AG10803 (cell line): ENCODE measurements at regions not wholly inside any gene's neighbourhood (a gene's known extent, or its start where the extent isn't known, plus 50 kb on each side); places are given as distances from the start of the nearest gene placed in this dataset.
A peak's percentile ranks its signal among the peaks of the same experiment; 100 is the strongest.

Experiments used
- DNase-seq: peaks from one replicate; pipeline ENCODE4 v3.0.0; 2010; ENCODE audit warnings: low read depth
- H3K4me3 ChIP-seq: 2 replicates; pipeline ENCODE4 v1.5.1; 2011; ENCODE audit warnings: mild to moderate bottlenecking, low read length, control low read depth
- CTCF ChIP-seq: conservative IDR thresholded peaks from 2 replicates; pipeline ENCODE4 v1.5.1; 2011; ENCODE audit warnings: mild to moderate bottlenecking, low read length, control low read depth, inconsistent platforms

- no peak overlapping the region for H3K4me3 ChIP-seq
Observed at GRCh38 chr19:30878495-30878894, 470.7 kb downstream of the TSHZ3 start.

GRCh38 chr19:30877661-30878113, 471.5 kb downstream of the TSHZ3 start:
- no peak for TF ChIP-seq CTCF
- no peak for DNase-seq
- no peak overlapping the region for H3K4me3 ChIP-seq

More at GRCh38 chr19:30878495-30878894, 470.7 kb downstream of the TSHZ3 start:
- no peak for TF ChIP-seq CTCF
- no peak for DNase-seq

GRCh38 chr19:30873691-30874090, 475.5 kb downstream of the TSHZ3 start:
- no peak for DNase-seq
- no peak for TF ChIP-seq CTCF
- no peak overlapping the region for H3K4me3 ChIP-seq

- no peak for DNase-seq
- TF ChIP-seq CTCF: no peak
- no peak overlapping the region for H3K4me3 ChIP-seq
Observed at GRCh38 chr19:30873003-30873402, 476.2 kb downstream of the TSHZ3 start.

GRCh38 chr19:30871979-30872378, 477.3 kb downstream of the TSHZ3 start:
- no peak for TF ChIP-seq CTCF
- no peak overlapping the region for H3K4me3 ChIP-seq
- no peak for DNase-seq

- peak; percentile 9 for DNase-seq
- no peak for TF ChIP-seq CTCF
- H3K4me3 ChIP-seq: no peak overlapping the region
Observed at GRCh38 chr19:30870876-30871275, 478.4 kb downstream of the TSHZ3 start.

GRCh38 chr19:30865511-30865910, 483.7 kb downstream of the TSHZ3 start:
- H3K4me3 ChIP-seq: no peak overlapping the region
- TF ChIP-seq CTCF: no peak
- no peak for DNase-seq
